GM21528 (cell line): ENCODE measurements at regions not wholly inside any gene's neighbourhood (a gene's known extent, or its start where the extent isn't known, plus 50 kb on each side); places are given as distances from the start of the nearest gene placed in this dataset.

Source experiments
- ATAC-seq: cut with Tn5 transposase; IDR thresholded peaks from one replicate; pipeline ENCODE4 v1.9.1; 2021; ENCODE audit warnings: mild to moderate bottlenecking, moderate library complexity; ENCODE audit not compliant: unreplicated experiment, low FRiP score

DNA sequence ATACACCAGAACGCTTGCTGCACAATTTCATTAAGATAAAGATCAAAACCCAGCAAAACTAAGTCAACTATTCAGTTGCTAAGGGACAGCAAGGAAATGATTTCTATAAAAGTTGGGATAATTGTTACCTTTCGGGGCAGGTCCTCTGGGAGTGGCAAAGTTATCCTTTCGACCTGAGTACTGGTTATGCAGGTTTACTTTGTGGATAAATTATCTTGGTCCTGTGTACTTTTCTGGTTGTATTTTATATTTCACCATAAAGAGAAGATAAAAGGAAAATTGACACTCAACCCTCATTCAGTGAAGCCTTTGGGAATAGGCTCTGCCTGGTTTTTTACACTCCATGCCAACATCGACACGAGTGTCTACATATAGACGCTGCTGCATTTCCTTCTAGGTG, 146.5 kb downstream of the SYK start:
- no peak for ATAC-seq

DNA sequence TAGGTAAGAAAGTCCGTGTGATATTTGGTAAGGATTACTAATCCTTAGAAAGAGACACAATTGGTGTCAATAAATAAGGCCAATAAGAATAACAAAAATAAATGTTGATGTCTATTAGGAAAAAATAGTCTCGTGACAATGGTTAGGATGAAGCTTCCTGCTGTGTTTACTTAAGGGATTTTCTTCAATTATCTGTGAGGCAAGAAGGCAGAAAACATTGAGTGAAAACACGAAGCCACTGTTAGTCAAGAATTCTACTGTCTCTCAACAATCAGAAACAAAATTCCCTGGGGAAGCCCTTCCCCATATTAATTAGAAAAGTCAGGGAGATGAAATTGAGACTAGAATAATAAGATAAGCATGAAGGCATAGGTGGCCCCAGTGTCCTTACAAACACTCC, 149.0 kb downstream of the SYK start:
- ATAC-seq, result no peak

- no peak for ATAC-seq
Measured at GRCh38 chr9:90953200-90953599, 151.6 kb downstream of the SYK start.

- no peak for ATAC-seq
Measured at GRCh38 chr9:90953805-90954204, 152.2 kb downstream of the SYK start.

DNA sequence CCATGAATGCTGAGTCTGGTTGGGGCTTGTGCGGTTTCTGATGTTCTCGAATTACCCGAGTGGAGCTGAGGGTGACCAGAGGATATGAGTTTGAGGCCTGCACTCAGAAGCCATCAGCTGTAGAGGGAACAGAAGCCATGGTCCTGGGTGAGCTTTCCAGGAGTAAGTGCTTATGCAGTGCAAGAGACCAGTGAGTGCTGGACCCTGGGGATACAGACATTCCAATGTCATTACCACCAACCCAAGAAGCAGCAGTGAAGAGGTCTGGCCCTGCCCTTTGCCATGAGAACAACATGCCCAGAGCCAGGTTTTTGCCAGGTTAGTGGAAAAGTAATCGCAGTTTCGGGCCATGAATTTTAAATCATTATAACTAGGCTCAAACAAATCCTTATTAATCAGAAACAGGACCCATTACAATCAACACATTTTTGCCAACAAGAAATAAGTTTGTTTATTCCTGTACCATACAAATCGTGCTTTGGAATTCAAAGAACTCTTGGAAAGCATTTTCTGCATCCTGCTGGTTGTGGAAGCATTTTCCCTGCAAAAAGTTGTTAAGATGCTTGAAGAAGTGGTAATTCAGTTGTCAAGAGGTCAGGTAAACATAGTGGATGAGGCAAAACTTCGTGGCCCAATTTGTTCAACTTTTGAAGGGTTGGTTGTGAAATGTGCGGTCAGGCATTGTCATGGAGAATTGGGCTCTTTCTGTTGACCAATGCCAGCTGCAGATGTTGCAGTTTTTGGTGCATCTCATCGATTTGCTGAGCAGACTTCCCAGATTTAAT, 154.6 kb downstream of the SYK start:
- ATAC-seq, result no peak

GRCh38 chr9:90958328-90958727, 156.7 kb downstream of the SYK start:
- ATAC-seq, result no peak

DNA sequence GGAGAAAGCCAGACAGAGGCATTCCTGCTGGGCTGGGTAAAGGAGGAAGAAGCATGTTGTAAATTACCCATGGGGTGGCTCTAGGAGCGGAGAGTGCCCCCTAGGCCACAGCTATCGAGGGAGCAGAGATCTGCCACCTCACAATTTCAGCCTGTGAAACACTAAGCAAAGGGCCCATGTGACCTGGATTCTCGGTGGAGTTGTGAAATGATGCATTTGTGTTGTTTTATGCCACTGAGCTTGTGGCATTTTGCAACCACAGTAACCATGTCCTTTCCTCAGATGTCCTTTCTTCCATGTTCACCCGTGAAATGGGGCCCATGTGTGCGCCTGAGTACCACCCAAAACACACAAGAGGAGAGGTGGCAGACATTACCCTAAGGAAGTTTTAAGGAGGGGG, 159.3 kb downstream of the SYK start:
- ATAC-seq, result no peak

DNA sequence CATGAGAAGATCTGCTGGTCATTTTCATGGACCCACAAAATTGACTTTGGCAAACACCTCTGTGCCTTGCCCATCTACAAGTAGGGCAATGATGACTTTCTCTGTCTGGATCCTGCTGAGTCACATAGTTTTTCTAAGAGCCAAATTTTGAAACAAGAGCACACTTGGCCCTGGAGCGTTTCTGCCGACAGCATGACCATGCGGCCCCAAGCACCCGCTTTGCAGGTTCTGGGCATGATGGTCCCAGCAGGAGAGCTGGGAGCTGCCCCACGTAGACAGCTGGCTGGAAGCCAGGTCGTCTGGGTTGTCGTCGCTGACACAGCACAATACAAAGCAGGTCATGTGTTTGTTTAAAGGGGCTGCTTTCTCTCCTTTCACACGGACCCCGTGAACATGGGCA, 159.8 kb downstream of the SYK start:
- ATAC-seq, result no peak

- ATAC-seq, result no peak
Measured at GRCh38 chr9:90964101-90965020, 162.7 kb downstream of the SYK start.

DNA sequence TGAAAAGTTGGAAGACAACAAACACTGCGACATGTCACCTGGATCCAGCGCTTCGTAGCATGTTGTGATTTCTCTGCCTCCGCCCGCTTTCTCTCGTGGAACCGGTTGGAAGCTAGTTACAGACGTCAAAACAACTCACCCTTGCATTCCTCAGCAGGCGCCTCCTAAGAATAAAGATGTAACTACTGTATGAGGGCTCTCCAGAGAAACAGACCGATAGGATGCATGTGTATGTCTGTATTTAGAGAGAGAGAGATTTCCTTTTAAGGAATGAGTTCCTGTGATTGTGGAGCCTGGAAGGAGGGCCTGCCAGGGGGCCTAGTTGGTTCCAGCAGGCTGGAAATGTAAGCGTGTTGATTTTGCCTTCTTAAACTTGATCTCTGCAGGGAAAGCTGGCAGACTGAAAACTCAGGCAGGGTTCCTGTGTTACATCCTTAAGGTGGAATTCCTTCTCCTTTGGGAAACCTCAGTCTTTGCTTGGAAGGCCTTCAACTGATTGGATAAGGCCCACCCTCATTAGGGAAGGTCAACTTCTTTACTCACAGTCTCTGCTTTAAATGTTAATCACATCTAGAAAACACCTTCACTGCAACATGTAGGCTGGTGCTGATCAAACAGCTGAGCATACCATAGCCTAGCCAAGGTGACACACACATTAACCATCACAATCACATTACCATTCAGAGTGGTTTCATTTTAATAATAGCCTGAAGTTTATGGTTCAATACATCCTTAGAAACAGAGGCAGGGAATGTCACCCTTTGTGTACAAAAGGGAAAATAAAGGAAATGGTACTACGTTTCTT, 163.8 kb downstream of the SYK start:
- no peak for ATAC-seq

GRCh38 chr9:90966031-90966290, 164.3 kb downstream of the SYK start:
- no peak for ATAC-seq

DNA sequence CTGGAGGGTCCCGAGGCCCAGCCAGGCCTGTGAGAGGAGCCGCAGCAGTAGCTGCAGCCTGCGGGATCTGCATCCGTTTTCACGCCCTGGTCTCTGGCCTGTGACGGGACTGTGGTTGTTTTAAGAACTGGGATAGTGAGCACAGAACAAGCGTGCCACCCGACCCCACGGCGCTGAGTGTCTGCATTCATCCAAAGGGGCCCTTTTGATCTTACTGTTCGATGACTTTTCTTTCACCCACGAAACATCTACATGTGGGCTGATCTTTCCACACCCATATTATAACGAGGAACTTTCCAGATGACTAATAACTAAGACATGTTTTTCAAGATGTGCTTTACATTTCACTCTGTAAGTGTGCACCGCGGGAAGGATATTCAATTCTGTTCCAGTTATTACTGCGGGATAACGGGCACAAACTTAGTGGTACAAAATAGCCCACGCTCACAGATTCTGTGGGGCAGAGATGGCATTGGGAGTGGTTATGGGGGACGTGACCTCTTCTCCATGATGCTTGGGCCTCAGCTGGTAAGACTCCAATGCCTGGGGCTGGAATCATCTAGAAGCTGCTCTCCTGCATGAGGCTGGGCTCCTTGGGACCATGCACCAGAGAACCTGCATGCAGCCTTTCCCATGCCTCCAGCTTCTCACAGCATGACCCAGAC, 165.0 kb downstream of the SYK start:
- no peak for ATAC-seq

GRCh38 chr9:90967145-90967538, 165.5 kb downstream of the SYK start:
- ATAC-seq, result no peak

- no peak for ATAC-seq
Measured at GRCh38 chr9:90969021-90969675, 167.5 kb downstream of the SYK start.

- no peak for ATAC-seq
Measured at GRCh38 chr9:90970608-90971007, 169.0 kb downstream of the SYK start.

- ATAC-seq, result no peak
Measured at GRCh38 chr9:90972057-90972456, 170.4 kb downstream of the SYK start.

- ATAC-seq, result no peak
Measured at GRCh38 chr9:90974016-90974415, 172.4 kb downstream of the SYK start.

DNA sequence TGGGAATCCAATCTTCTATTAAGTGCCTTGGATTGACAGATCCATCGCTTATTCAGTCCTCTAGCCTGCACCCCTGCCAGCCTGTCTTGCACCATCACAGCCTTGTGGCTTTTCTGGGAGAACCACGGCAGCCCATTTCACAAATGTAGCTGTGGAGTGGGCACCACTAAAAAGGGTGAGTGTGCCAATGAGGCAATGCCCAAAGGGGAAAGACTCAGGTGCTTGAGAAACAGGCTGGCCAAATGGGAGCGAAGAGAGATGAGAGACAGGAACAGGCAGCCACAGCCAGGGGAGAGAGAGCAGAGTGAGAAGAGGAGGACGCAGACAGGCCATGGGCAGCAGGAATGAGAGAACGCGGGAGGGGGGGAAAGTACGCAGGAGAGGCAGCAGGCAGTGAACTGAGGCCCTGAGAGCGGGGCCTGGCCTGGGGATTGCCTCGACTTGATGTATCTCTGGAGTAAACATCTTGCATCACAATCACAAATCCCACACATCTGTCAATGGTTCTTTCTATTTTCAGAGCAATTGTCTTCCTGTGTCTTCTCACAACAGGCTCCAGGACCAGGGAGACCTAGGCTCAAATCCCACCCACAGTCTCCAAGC, 173.1 kb downstream of the SYK start:
- no peak for ATAC-seq

- no peak for ATAC-seq
Measured at GRCh38 chr9:90975781-90976538, 174.3 kb downstream of the SYK start.
